C4-2B (cell line): ENCODE measurements at regions not wholly inside any gene's neighbourhood (a gene's known extent, or its start where the extent isn't known, plus 50 kb on each side); places are given as distances from the start of the nearest gene placed in this dataset.

Experiments used
- H3K27ac ChIP-seq: fragments of 450-650 bp; 2 replicates; pipeline ENCODE4 v1.5.1; 2017
- ZFX ChIP-seq: fragments of 450-650 bp; IDR thresholded peaks from 2 replicates; pipeline ENCODE4 v1.6.1; 2017
- TF ChIP-seq, protein P1 (sequence below): fragments of 450-650 bp; conservative IDR thresholded peaks from 2 replicates; pipeline ENCODE4 v1.5.1; 2017; ENCODE audit warnings: mild to moderate bottlenecking

DNA sequence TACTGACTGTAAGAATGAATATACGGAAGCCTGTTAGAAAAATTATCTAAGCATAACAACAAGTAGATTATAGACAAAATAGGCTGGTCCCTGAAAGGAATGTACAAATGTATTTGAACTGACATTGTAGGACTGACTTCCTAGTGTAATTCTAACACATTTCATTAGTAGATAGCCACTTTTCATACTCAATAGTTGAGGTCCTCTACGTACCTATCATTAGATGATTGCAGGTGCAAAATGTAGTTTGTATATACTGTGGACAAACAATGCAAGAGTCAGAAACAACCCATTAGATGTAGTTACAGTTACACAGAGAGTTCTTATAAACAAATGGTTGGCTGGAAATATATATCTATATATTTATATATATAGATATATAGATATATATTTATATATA, 402.3 kb upstream of the SLITRK6 start:
- no peak overlapping the region for H3K27ac ChIP-seq
- TF ChIP-seq, protein P1, sequence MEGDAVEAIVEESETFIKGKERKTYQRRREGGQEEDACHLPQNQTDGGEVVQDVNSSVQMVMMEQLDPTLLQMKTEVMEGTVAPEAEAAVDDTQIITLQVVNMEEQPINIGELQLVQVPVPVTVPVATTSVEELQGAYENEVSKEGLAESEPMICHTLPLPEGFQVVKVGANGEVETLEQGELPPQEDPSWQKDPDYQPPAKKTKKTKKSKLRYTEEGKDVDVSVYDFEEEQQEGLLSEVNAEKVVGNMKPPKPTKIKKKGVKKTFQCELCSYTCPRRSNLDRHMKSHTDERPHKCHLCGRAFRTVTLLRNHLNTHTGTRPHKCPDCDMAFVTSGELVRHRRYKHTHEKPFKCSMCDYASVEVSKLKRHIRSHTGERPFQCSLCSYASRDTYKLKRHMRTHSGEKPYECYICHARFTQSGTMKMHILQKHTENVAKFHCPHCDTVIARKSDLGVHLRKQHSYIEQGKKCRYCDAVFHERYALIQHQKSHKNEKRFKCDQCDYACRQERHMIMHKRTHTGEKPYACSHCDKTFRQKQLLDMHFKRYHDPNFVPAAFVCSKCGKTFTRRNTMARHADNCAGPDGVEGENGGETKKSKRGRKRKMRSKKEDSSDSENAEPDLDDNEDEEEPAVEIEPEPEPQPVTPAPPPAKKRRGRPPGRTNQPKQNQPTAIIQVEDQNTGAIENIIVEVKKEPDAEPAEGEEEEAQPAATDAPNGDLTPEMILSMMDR = no peak
- TF ChIP-seq ZFX = no peak

DNA sequence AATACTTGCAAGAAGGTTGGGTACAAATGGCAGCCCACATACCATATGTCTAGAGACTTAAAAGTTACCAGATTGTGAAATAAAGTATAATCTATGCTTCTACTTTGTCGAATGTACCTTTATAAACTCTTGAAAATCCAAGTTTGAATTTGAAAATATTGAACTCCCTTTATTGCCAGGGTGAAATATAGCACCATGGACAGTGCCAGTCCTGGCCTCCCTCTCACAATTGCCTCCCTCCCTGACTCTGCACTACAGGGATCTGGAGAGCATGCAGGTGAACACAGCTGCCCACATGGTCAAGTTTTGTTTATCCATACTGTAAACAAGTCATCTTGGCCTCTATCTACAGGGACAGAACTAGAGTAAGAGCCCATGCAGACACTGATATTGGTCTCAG, 394.1 kb upstream of the SLITRK6 start:
- no peak overlapping the region for H3K27ac ChIP-seq
- no peak for TF ChIP-seq ZFX
- TF ChIP-seq, protein P1 = no peak

DNA sequence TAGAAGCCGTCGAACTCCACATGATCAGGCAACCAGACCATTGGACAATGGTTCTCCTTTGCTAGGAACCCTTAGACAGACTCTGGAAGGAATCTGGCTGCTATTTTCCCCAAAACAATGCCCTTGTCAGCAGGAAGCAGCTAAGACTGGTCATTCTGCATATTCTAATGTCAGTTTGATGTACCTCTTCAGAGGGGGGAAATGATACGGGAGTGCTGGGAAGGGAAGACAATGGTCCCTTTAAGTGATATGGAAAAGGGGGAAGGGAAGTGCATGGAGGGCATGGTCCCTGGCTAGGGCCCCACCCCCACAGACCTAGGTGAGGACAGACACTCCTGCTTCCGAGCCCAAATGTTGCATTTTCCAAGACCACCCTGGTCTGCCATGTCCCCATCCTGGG, 389.0 kb upstream of the SLITRK6 start:
- no peak overlapping the region for H3K27ac ChIP-seq
- TF ChIP-seq ZFX = no peak
- TF ChIP-seq, protein P1 = no peak

DNA sequence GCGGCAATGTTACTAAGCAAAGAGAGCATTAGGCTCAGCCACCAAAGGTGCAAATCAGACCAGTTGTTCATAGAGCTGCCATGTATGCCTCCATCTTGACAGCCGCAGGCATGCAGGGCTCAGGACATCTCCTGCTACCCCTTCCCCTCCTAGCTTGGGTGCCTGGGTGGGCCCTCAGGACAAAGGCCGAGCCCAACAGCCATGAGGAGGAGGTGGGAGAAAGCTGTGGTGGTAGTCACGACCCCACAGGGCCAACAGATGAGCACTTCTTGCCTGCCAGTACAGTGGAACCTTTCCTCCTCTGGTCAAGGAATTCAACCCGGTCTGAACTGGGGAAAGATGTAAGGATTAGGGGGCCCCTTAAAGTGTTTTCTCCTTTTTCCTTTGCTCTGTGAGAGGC, 386.4 kb upstream of the SLITRK6 start:
- TF ChIP-seq, protein P1 = no peak
- TF ChIP-seq ZFX = no peak
- no peak overlapping the region for H3K27ac ChIP-seq

DNA sequence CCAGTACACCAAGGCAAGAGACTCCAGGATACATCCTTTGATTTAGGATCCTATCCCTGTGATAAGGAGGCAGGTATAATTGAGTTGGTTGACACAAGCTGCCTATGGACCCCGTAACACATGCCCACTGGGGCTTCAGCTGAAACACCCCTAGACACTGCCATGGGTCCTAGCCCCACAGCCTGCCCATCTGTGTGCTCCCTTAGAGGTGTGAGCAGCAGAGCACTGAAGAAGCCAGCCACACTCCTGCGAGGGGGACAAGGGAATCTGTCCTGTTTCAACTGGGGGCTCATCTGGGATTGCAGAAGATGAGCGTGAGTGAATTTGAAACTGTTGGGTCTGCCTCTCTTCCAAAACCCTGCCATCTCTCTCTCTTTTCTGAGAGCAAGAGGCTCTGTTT, 385.9 kb upstream of the SLITRK6 start:
- H3K27ac ChIP-seq = no peak overlapping the region
- no peak for TF ChIP-seq ZFX
- TF ChIP-seq, protein P1 = no peak

DNA sequence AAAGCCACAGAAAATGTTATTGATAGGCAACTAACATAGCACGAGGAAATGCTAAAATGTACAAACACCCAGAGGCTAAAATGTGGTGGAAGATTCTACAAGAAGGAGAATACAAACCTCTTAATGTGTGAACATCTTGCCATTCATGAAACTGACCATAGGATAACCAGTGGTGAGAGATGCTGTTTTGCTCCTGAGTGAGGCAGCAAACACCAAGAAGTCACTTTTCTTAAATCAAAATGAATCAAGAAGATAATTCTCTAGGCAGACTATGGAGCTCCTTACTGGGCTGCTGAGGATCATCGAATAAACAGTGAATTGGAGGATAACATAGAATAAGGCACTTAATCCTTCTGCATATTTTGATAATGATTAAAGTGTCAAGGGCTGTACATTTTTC, 375.4 kb upstream of the SLITRK6 start:
- H3K27ac ChIP-seq = no peak overlapping the region
- TF ChIP-seq, protein P1 = no peak
- TF ChIP-seq ZFX = no peak

DNA sequence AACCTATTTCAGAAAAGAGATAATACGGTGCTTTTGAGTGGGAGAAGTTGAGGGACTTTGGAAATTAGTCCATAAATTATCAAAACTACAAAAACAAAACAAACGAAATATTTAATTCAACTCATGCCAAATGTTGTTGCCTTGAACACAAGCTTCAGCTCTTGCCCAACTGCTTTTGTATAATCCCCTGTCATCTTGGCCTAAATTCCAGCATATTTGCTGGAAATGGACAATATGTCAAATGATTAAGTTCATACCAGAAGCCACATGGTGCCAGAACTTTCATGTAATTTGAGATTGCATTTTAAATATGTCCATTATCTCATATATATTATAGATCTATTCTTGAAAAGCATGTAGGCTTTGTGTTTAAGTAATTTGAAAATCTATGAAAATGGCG, 373.7 kb upstream of the SLITRK6 start:
- no peak overlapping the region for H3K27ac ChIP-seq
- TF ChIP-seq, protein P1 = no peak
- no peak for TF ChIP-seq ZFX
